ENCODE measurements at regions not wholly inside any gene's neighbourhood (a gene's known extent, or its start where the extent isn't known, plus 50 kb on each side); places are given as distances from the start of the nearest gene placed in this dataset.
"Not testable (repeated sequence)": the region's sequence is repeated elsewhere in the genome, so short reads cannot be mapped to it uniquely, and the experiment has no call there.

DNA sequence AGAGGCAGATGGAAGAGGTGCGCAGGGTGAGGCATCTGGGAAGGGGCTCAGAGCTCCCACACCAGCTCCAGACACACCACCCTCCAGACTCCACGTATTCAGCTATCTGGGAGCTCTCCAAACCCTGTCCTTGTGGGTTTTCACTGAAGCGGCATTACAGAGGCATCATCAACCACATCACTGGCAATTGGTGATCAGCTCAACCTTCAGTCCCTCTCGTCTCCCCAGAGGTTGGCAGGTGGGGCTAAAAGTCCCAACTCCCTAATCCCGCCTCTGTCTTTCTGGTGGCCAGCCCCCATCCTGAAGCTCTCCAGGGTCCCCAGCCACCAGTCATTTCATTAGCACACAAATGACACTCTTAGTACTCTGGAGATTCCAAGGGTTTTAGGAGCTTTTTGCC, 123.9 kb downstream of the KCNJ12 start:
- TF ChIP-seq, protein P1, sequence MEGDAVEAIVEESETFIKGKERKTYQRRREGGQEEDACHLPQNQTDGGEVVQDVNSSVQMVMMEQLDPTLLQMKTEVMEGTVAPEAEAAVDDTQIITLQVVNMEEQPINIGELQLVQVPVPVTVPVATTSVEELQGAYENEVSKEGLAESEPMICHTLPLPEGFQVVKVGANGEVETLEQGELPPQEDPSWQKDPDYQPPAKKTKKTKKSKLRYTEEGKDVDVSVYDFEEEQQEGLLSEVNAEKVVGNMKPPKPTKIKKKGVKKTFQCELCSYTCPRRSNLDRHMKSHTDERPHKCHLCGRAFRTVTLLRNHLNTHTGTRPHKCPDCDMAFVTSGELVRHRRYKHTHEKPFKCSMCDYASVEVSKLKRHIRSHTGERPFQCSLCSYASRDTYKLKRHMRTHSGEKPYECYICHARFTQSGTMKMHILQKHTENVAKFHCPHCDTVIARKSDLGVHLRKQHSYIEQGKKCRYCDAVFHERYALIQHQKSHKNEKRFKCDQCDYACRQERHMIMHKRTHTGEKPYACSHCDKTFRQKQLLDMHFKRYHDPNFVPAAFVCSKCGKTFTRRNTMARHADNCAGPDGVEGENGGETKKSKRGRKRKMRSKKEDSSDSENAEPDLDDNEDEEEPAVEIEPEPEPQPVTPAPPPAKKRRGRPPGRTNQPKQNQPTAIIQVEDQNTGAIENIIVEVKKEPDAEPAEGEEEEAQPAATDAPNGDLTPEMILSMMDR (conservative IDR thresholded peaks at IDR 0.05) = no peak
- no peak overlapping the region for H3K27ac ChIP-seq

DNA sequence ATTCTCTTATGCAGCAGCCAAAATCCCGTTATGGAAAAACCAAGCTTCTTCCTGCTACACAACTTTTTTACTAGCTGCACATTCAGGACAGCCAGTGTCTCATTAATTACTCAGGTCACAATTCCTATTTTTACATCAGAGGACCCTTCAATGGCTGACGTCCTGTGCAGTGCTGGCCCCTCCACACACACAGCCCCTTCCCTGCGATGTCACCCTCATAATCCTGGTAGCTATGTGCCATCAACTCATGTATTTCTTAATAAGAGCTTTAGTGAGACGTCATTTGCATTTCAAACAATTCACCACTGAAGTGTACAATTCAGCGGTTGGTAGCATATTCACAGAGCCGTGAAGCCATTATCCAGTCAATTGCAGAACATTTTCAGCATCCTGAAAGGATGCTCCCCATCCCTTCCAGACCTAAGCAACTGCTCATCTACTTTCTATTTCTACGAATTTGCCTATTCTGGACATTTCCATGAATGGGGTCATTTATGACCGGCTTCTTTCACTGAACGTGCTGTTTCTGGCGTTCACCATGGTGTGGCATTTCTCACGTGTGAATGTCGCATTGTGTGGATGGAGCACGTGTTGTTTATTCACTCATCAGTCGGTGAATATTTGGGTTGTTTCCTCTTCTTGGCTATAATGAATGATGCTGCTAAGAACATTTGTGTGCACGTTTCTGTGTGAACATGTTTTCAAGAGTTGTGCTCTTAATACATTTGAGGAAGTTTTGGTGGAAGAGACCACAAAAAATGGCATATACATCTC, 126.0 kb downstream of the KCNJ12 start:
- H3K27ac ChIP-seq = not testable (repeated sequence)

DNA sequence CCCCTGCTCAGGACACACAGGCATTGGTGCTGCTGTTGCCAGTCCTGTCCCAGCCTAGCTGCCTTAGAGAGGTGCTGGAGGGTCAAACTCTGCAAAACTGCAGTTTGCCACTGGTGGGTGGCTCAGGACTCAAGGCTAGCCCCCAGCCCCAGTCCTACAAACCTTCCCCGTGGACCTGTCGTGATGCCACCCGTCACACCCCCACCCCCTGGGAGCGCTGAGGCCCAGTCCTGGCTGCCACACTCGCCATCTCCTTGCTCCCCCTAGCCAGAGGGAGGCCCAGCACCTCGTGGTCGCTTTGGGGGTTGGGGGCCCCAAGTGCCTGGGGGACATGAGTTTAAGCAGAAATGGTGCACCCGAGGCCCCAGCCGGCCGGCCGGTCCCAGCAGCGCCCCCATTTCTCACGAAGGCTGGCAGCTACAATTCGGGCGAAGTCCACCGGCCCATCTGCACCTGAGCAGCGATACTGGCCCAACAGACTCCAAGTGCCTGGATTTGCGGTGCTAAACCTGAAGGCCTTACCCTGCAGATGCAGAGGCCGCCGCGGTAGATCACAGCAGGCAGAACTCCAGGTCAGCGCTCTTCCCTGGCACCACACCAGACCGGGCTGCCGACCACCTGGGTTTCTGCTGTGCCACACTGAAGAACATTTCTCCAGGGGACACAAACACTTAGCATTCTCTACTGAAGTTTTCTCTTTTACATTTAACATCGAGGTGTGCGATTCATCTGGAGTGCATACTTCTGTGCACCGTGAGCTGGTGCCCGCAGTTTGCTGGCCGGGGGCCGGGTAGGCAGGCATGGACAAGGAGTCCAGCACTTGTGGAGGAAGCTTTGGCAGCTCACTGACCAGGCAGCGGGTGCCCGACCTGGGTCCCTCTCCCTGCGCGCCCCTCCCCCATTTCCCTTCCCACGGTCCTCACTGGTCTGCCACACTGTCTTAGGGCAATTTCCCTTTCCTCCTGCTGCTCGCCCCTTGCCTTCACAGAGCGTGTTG, 130.0 kb downstream of the KCNJ12 start:
- TF ChIP-seq, protein P1 (conservative IDR thresholded peaks at IDR 0.05) = no peak

DNA sequence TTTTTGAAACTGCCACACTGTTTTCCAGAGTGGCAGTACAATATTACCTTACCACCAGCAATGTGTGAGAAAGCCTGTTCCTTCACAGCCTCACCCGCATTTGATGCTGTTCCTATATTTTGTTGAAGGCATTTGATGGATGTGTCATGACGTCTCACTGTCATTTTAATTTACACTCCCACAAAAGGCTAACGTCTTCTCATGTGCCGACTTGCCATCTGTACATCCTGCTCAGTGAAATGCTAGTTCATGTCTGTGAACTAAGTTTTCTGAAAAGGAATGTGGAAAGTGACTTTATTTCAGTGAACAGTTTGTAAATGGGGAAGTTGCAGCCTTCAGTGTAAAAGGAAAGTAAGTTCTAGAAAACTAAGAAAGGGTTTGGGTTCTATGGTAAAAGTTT, 131.6 kb downstream of the KCNJ12 start:
- not testable (repeated sequence) for H3K27ac ChIP-seq

More for the DNA sequence above, 130.0 kb downstream of the KCNJ12 start:
- no peak overlapping the region for H3K27ac ChIP-seq

DNA sequence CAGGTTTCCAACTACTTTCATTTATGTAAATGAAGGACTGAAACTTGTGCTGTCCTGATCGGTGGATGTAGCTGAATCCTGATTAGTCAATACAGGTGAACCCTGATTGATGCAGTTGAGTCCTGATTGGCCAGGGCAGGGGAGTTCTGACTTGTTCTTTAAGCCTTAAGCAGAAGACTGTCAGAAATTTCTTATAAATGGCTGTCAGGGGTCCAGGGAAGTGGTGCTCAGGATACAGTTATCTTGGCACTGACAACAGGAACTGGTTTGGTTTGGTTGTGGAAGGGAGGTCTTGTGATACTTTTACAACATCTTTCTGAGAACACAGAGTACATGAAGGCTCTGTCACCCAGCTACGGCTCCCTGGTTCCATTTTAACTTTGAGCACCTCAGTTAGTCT, 132.1 kb downstream of the KCNJ12 start:
- TF ChIP-seq, protein P1 (conservative IDR thresholded peaks at IDR 0.05) = no peak
- H3K27ac ChIP-seq = no peak overlapping the region

DNA sequence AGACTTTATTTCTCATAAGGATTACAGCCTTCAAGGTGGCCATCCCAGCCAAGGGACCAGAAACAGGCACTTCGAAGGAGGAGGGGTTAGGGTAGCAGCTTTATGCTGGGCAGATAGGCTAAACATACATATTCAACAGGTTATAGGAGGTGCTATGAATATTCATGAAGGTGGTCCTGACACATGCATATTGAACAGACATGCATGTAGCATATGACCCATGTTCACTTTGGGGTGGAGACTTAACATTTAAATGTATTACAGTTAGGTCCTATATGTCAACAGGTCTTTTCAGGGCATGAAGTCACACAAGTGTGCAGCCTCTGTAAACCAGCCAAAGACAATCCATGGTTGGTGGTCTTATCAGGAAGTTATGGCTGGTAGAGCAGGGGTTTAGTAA, 133.2 kb downstream of the KCNJ12 start:
- not testable (repeated sequence) for H3K27ac ChIP-seq

DNA sequence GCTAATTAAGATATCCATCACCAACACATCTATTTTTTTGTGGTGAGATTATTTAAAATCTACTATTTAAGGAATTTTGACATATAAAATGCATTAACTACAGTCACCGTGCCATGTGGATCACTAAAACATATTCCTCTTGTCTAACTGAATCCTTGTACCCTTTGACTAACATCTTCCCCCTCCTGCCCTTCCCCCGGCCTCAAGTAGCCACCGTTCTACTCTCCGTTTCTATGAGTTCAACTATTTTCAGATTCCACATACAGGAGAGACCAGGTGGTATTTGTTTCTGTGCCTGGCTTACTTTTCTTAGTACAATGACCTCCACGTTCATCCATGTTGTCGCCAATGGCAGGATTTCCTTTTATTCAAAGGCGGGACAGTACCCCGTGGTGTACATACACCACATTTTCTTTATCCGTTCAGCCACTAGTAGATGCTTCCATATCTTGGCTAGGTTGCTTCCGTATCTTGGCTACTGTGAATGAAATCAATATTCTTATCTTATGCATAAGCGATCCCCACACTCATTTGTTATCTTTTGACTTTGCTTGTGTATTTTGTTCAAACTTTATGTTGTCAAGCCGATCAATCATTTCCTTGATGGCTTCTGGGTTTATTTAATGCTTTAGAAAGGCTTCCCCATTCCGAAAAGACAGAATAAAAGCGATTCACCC, 134.7 kb downstream of the KCNJ12 start:
- TF ChIP-seq, protein P1 (conservative IDR thresholded peaks at IDR 0.05) = no peak
- no peak overlapping the region for H3K27ac ChIP-seq

DNA sequence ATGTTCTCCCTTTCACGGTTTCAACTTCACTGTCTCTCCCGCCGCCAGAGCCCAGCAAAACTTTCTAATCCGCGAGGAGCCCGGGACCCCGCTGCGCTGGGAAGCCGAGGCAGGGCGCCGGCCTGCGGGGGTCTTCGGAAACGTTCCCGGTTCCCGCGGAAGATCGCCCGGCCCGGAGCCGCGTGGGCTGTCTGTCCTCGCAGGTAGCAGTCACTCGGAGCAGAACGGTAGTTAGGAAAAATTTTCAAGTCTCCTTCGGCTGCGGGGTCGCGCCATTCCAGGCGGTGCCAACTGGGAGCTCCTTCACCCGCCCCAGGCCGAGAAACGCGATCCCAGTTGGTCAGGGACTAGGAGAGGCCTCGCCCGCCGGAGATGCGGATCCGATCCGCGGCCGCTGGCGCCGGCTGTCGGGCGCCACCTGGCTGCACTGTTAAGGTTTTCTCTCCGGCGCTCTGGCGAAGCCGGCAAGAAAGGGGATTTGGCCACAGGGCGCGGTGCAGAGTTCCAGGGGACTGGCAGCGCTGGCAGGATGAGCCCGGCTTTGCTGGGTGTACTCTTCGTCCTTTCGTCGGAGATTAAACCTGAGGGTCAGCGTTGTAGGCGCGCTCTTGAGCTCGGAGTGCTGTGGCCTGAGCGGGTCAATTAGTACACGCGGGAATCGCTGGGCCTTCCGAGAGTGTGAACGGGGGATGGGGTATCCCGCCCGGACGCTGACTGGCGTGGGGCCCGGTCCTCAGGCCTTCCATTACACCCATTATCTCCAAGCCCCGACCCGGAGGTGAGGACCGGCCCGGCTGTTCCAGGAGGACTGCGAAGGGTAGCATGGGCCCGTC, 135.4 kb downstream of the KCNJ12 start:
- TF ChIP-seq, protein P1 (conservative IDR thresholded peaks at IDR 0.05) = peak; percentile 77
- H3K27ac ChIP-seq = no peak overlapping the region

Measured in VCaP (cell line).